Fibroblast of villous mesenchyme (primary cell): ENCODE measurements at regions not wholly inside any gene's neighbourhood (a gene's known extent, or its start where the extent isn't known, plus 50 kb on each side); places are given as distances from the start of the nearest gene placed in this dataset.

Experiments
- DNase-seq: peaks from one replicate; pipeline ENCODE4 v3.0.0-alpha.2; 2010; ENCODE audit warnings: low read depth
- H3K4me3 ChIP-seq: 2 replicates; pipeline ENCODE4 v1.5.1; 2011; ENCODE audit warnings: low read depth, mild to moderate bottlenecking, low read length
- CTCF ChIP-seq: IDR thresholded peaks from 2 replicates; pipeline ENCODE4 v1.5.1; 2012; ENCODE audit warnings: low read depth, mild to moderate bottlenecking, low read length; ENCODE audit not compliant: insufficient read depth

GRCh38 chr5:5040712-5041111 lies 99.4 kb upstream of the ADAMTS16 start:
- TF ChIP-seq CTCF = no peak
- DNase-seq = no peak
- H3K4me3 ChIP-seq = no peak overlapping the region

- no peak for DNase-seq
- TF ChIP-seq CTCF = no peak
- no peak overlapping the region for H3K4me3 ChIP-seq
Measured at GRCh38 chr5:5042806-5043205, 97.3 kb upstream of the ADAMTS16 start.

DNA sequence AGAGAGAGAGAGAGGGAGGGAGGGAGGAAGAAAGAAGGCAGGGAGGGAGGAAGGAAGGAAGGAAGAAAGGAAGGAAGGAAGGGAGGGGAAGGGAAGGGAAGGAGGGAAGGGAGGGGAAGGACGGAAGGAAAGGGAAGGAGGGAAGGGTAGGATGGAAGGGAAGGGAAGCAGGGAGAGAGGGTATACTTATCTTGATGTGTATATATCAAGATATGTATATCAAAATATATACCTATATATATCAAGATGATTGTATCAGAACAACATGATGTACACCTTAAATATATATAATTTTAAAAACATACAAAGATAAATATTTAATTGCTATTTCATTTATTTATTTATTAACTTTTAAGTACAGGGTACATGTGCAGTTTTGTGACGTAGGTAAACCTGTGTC lies 96.8 kb upstream of the ADAMTS16 start:
- DNase-seq = no peak
- H3K4me3 ChIP-seq = no peak overlapping the region
- no peak for TF ChIP-seq CTCF

DNA sequence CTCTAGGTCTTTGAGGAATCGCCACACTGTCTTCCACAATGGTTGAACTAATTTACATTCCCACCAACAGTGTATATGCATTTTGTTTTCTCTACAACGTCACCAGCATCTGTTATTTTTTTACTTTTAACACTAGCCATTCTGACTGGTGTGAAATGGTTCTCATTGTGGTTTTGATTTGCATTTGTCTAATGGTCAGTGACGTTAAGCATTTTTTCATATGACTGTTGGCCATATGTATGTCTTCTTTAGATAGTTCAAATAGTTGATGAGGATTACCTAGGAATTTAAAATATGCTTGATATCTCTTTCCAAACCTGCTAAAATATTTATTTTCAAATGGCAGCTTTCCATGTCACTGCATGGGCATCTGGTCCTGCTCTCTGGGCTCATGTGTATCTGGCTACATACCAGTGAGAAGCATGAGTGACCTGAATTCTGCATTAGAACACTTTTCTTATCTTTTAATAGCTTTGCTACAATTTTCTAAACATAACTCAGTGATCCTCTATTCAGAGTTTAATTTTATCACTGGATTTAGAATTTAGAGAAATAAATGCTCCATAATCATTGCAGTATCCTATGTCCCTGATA lies 95.8 kb upstream of the ADAMTS16 start:
- no peak for TF ChIP-seq CTCF

DNA sequence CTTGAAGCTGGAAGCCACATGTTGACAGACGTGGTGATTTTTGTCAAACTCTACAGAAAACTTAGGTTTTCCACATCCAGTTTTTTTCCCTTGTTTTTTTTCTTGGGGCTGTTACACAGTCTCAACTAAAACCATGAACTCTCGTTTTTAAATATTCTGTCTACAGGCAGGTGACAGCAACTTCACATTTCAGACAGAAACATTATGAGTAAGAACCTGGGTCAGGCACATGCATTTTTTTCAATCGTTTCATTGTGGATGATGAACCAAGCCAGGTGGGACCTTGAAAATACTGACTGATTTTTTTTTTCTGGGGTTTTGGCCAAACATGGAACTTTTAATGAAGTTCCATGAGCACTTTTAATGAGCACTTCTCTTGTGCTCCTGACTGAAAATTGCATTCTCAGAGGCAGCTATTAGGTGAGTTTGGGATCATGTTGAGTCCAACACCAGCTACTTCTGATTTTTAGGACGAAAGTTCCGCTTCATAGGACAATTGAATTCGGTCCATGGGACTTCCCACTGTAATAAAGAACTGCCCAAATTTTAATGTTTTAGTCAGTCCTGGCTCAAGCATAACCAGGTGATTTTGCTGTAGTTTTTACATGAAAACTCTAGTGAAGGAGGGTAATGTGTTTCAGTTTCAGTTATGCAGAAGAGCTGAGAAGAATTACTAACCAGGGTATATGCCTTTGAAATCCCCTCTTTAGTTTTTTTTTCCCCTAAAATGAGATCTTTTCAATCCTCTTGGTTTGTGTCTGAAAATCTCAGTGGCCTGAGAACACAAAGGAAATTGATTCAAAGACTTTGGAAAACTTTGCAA lies 93.2 kb upstream of the ADAMTS16 start:
- no peak for TF ChIP-seq CTCF
- H3K4me3 ChIP-seq = no peak overlapping the region
- no peak for DNase-seq

More for the DNA sequence above, 95.8 kb upstream of the ADAMTS16 start:
- no peak overlapping the region for H3K4me3 ChIP-seq
- no peak for DNase-seq

DNA sequence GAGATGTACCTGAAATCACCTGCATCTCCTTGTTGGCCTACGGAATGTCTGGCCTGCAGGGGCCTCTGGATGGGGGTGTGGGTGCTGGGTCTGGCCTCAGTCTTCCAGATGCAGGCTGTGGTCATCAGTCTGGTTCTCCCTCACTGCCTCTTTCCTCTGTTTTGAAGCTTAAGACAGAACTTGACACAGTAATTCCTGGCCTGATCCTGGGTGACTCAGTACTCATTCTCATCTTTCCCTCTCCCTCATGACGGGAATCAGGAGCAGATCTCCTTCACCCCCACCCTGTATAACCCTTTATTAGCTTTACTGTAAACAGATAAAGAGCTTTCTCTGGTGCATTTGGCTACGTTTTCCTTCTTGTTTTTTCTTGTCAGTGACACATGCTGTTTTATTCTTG lies 89.3 kb upstream of the ADAMTS16 start:
- TF ChIP-seq CTCF = no peak
- DNase-seq = no peak
- H3K4me3 ChIP-seq = no peak overlapping the region

GRCh38 chr5:5055712-5056111 lies 84.4 kb upstream of the ADAMTS16 start:
- no peak overlapping the region for H3K4me3 ChIP-seq
- DNase-seq = no peak
- no peak for TF ChIP-seq CTCF
